ENCODE measurements at regions not wholly inside any gene's neighbourhood (a gene's known extent, or its start where the extent isn't known, plus 50 kb on each side); places are given as distances from the start of the nearest gene placed in this dataset.

GRCh38 chr20:11437611-11438380 is 479.9 kb upstream of the BTBD3 start:
- TF ChIP-seq SIN3A (IDR thresholded peaks at IDR 0.05; ENCODE audit: borderline replicate concordance, insufficient read depth, low read depth, low read length) (no peak), CTCF (IDR thresholded peaks at IDR 0.05) (no peak), REST (IDR thresholded peaks at IDR 0.05; ENCODE audit: insufficient read depth in 1 of 2, low read depth in 2 of 2, low read length in 1 of 2) (no peak), POLR2AphosphoS5 (IDR thresholded peaks at IDR 0.05; ENCODE audit: low read depth, low read length) (no peak), TCF7L2 (IDR thresholded peaks at IDR 0.05; ENCODE audit: low read depth, low read length) (no peak)

All from Panc1 (cell line).